Endodermal cell (in vitro differentiated cells): ENCODE measurements at regions not wholly inside any gene's neighbourhood (a gene's known extent, or its start where the extent isn't known, plus 50 kb on each side); places are given as distances from the start of the nearest gene placed in this dataset.

Source experiments
- DNase-seq: peaks from one replicate; pipeline ENCODE4 v3.0.0-alpha.2; 2017
- H3K27ac ChIP-seq: 2 replicates; pipeline ENCODE4 v1.5.1; 2013; ENCODE audit warnings: mild to moderate bottlenecking, low read depth, low read length, moderate library complexity
- H3K27me3 ChIP-seq: 2 replicates; pipeline ENCODE4 v1.6.1; 2013; ENCODE audit warnings: mild to moderate bottlenecking, low read length, moderate library complexity; ENCODE audit not compliant: insufficient read depth, control insufficient read depth, poor library complexity, severe bottlenecking
- H3K36me3 ChIP-seq: 2 replicates; pipeline ENCODE4 v1.7.0; 2013; ENCODE audit warnings: mild to moderate bottlenecking, low read length, moderate library complexity; ENCODE audit not compliant: control insufficient read depth, insufficient read depth
- H3K4me1 ChIP-seq: one replicate; pipeline ENCODE4 v1.7.0; 2013; ENCODE audit warnings: low read length; ENCODE audit not compliant: control insufficient read depth, insufficient read depth
- H3K4me3 ChIP-seq: 2 replicates; pipeline ENCODE4 v1.5.1; 2013; ENCODE audit warnings: mild to moderate bottlenecking, low read length, moderate library complexity
- H3K9ac ChIP-seq: 2 replicates; pipeline ENCODE4 v1.6.1; 2013; ENCODE audit warnings: mild to moderate bottlenecking, low read length, moderate library complexity; ENCODE audit not compliant: poor library complexity, severe bottlenecking; ENCODE audit errors: extremely low read depth
- H3K9me3 ChIP-seq: 2 replicates; pipeline ENCODE4 v1.6.1; 2013; ENCODE audit warnings: mild to moderate bottlenecking, low read length, moderate library complexity; ENCODE audit not compliant: control insufficient read depth
- H3K27ac Mint-ChIP-seq: 2 replicates; pipeline ENCODE4 v1.8.0; 2020; ENCODE audit warnings: mixed read lengths
- H3K27me3 Mint-ChIP-seq: 2 replicates; pipeline ENCODE4 v1.8.0; 2021; ENCODE audit warnings: mild to moderate bottlenecking, mixed read lengths; ENCODE audit not compliant: insufficient read depth
- H3K36me3 Mint-ChIP-seq: 2 replicates; pipeline ENCODE4 v1.8.0; 2020; ENCODE audit warnings: low read depth, mixed read lengths
- H3K4me1 Mint-ChIP-seq: 2 replicates; pipeline ENCODE4 v1.8.0; 2020; ENCODE audit warnings: mixed read lengths
- H3K4me3 Mint-ChIP-seq: 2 replicates; pipeline ENCODE4 v1.8.0; 2020; ENCODE audit warnings: mild to moderate bottlenecking, moderate library complexity, mixed read lengths
- H3K9me3 Mint-ChIP-seq: 2 replicates; pipeline ENCODE4 v1.8.0; 2020; ENCODE audit warnings: mild to moderate bottlenecking, mixed read lengths
- CTCF ChIP-seq: fragments of 200-600 bp; sonication (generic); conservative IDR thresholded peaks from 2 replicates; pipeline ENCODE4 v1.5.0; 2021; ENCODE audit warnings: antibody characterized with exemption, mild to moderate bottlenecking
- WGBS, 2 experiments: methylation state at CpG; one replicate each; pipeline versions ENCODE4 v1.1.5 to v1.1.7; 2013; ENCODE audit warnings: missing lambda C conversion rate in 2 of 2, mixed read lengths in 1 of 2; ENCODE audit not compliant: insufficient coverage in 1 of 2, insufficient read length in 1 of 2; 5-methylcytosine and 5-hydroxymethylcytosine counted together

GRCh38 chr1:118322331-118322730 is 137.3 kb upstream of the SPAG17 start:
- H3K4me1 Mint-ChIP-seq = no peaks in the 10 kb centered on the region
- H3K9me3 ChIP-seq = no peaks in the 10 kb centered on the region
- no peaks in the 10 kb centered on the region for H3K36me3 ChIP-seq
- H3K9ac ChIP-seq = no peak overlapping the region
- WGBS, 2 experiments = 87 to 89% methylated on average over 1 to 3 of the region's 3 CpGs
- H3K4me1 ChIP-seq = no peaks in the 10 kb centered on the region
- no peaks in the 10 kb centered on the region for H3K27me3 ChIP-seq
- no peak overlapping the region for H3K4me3 ChIP-seq
- no peak overlapping the region for H3K27ac ChIP-seq
- H3K27ac Mint-ChIP-seq = no peak overlapping the region
- no peak overlapping the region for H3K4me3 Mint-ChIP-seq
- H3K27me3 Mint-ChIP-seq = no peaks in the 10 kb centered on the region
- H3K9me3 Mint-ChIP-seq = no peaks in the 10 kb centered on the region
- DNase-seq = no peak
- no peaks in the 10 kb centered on the region for H3K36me3 Mint-ChIP-seq
- no peak for TF ChIP-seq CTCF

GRCh38 chr1:118321840-118322239 is 136.8 kb upstream of the SPAG17 start:
- 92% methylated on average over 3 of the region's 6 CpGs; no CpG with 5 or more reads in 1 of the 2 experiments for WGBS, 2 experiments
- no peak for TF ChIP-seq CTCF
- H3K27ac Mint-ChIP-seq = no peak overlapping the region

GRCh38 chr1:118317842-118318614 is 133.0 kb upstream of the SPAG17 start:
- TF ChIP-seq CTCF = peak; percentile 50
- Mint-ChIP-seq H3K27ac (no peak overlapping the region), H3K4me3 (no peak overlapping the region), H3K27me3 (no peaks in the 10 kb centered on the region), H3K36me3 (no peaks in the 10 kb centered on the region), H3K4me1 (no peaks in the 10 kb centered on the region), H3K9me3 (peaks cover 2% of the 10 kb centered on the region)
- Histone ChIP-seq H3K36me3 (no peaks in the 10 kb centered on the region), H3K27ac (no peak overlapping the region), H3K4me3 (no peak overlapping the region), H3K4me1 (no peaks in the 10 kb centered on the region), H3K27me3 (no peaks in the 10 kb centered on the region), H3K9me3 (no peaks in the 10 kb centered on the region), H3K9ac (no peak overlapping the region)
- no peak for DNase-seq
- 90 to 92% methylated on average over 2 to 6 of the region's 6 CpGs for WGBS, 2 experiments

More at GRCh38 chr1:118321840-118322239, 136.8 kb upstream of the SPAG17 start:
- Histone ChIP-seq H3K9ac (no peak overlapping the region), H3K4me1 (no peaks in the 10 kb centered on the region), H3K27me3 (no peaks in the 10 kb centered on the region), H3K9me3 (no peaks in the 10 kb centered on the region), H3K36me3 (no peaks in the 10 kb centered on the region), H3K27ac (no peak overlapping the region), H3K4me3 (no peak overlapping the region)
- no peaks in the 10 kb centered on the region for H3K36me3 Mint-ChIP-seq
- H3K4me3 Mint-ChIP-seq = no peak overlapping the region
- no peaks in the 10 kb centered on the region for H3K27me3 Mint-ChIP-seq
- H3K4me1 Mint-ChIP-seq = no peaks in the 10 kb centered on the region
- DNase-seq = no peak
- H3K9me3 Mint-ChIP-seq = no peaks in the 10 kb centered on the region
